GM21381 (cell line): ENCODE measurements at regions not wholly inside any gene's neighbourhood (a gene's known extent, or its start where the extent isn't known, plus 50 kb on each side); places are given as distances from the start of the nearest gene placed in this dataset.
"Not testable (repeated sequence)": the region's sequence is repeated elsewhere in the genome, so short reads cannot be mapped to it uniquely, and the experiment has no call there.

Experiments
- ATAC-seq: cut with Tn5 transposase; IDR thresholded peaks from one replicate; pipeline ENCODE4 v1.9.1; 2021; ENCODE audit warnings: mild to moderate bottlenecking, moderate library complexity; ENCODE audit not compliant: unreplicated experiment

DNA sequence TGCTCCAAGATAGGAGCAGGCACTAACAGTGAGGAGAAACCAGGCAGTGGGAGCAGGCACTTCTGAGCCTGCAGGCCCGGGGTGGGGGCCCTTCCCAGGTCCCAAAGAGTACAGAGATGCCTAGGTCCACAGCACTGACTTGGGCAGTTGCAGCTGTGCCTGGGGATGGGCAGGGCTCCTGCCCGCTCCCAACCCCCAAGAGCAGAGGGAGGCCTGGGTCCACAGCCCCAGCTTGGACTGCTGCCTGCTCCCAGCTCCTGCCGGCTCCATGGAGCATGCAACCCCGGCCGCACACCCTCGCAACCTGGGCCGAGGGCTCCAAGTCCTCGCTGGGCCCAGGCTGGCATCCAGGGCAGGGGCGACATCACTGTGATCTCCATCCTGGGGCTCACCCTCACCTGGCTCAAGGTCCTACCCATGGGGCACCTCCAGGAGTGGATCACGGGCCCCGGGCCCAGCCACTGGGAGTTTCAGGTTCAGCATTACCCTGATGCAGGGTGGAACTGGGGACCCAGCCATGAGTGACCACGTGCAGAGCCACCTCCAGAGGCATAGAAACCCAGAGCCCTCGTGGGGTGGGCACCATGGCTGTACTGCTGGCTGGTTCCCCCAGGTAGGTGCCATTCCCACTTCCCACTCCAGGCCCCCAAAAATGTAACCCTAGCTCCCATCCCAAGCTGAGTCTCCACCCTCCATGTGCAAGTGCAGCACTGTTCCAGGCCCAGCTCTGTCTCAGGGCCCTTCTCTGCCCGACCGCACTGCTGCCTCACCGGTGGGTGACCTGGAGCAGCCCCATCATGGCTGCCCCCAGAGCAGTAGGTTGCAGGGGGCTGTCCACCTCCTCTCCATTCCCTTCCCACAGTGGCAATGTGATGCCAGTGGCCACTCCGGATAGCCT lies 325.6 kb downstream of the NR4A2 start:
- ATAC-seq = no peak

DNA sequence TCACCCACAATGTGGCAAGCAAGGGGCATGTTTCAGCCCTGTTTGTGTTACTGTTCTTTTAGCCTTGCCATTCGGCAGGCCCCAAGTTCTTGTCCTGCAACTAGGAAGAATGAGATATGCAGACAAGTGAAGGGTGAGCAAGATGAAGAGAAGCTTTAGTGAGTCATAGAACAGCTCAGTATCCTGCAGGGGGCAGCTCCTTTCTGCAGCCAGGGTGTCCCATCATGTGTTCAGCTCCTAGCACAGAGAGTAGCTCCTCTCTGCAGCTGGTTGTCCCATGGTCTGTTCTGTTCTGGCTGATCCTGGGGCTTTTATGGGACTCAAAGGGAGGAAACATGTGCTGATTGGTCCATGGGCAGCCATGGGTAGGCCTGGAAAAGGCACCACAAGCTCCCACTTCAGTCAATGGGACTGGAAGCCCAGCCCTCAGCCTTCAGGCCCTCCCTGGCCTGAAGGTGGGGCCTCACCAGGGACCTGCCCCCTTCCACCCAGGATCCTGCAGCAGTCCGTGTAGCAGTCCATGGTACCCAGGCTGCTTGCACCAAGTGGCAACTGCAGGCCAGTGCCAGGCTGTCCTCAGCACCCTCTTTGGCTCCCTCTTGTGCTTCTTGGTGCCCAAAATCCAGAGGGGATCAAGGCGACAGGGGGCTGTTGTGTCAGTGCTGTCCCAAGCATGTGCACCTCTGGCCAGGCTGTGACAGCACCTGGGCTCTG lies 326.4 kb downstream of the NR4A2 start:
- no peak for ATAC-seq

DNA sequence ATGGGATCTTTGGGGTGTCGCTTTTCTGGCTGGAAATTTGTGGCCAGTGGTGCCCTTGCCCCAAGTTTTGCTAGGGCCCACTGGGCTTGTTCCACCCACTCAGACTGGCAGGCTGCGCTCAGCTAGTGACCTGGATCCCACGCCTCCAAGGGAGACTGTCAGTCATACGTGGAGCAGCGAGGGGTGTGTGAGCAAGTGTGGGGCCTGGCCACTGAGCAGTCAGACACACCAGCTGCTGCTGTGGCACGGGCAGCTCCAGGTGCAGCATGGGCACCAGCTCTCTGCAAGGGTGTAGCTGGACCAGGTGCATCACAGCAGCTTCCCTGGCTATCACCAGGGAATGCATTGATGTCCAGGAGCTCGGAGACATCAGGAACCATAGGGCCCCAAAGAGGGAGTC lies 327.0 kb downstream of the NR4A2 start:
- no peak for ATAC-seq

DNA sequence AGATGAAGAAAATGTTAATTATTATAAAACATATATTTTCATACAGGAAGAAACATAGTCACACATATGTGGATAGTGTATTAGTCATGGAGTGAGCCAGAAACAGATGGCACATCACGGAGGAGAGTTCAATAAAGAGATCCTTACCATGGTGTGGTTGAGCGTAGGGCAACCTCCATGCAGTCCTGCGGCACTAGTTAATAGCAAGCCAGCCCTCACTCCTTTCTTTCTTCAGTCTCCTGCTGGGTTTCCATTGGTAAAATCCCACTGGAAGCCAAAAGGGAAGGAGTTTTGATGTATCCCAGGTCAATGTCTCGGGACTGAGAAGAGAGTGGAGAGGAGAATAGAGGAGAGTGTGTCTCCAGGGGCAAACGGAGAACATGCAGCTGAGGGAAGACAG lies 328.1 kb downstream of the NR4A2 start:
- ATAC-seq = no peak

DNA sequence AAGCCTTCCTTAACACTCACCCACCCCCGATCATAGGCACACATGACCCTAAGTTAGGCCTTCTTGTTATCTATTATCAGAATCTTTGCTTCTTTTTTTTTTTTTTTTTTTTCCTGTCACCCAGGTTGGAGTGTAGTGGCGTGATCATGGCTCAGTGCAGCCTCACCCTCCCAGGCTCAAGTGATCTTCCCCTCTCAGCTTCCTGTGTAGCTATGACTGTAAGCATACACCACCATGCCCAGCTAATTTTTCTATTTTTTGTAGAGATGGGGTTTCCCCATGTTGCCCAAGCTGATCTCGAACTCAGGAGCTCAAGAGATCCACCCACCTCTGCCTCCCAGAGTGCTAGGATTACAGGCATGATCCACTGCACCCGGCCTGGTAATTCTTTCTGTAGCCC lies 328.7 kb downstream of the NR4A2 start:
- ATAC-seq = no peak

DNA sequence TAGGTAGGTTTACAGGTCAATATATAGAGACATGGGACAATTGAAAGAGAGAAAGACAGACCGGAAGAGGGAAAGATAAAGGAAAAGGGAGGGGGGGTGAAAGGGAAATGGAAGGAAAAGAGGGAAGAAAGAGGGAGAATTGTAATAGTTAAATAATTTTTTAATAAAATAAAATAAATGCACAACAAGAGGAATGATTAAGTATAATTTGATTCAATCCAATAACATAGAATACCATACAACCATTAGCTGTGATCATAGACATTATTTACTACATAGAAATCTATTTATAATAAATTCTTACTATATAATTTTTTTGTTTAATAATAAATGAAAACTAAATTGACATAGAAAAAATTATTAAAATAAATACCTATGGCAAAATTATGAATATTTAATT lies 330.7 kb downstream of the NR4A2 start:
- no peak for ATAC-seq

DNA sequence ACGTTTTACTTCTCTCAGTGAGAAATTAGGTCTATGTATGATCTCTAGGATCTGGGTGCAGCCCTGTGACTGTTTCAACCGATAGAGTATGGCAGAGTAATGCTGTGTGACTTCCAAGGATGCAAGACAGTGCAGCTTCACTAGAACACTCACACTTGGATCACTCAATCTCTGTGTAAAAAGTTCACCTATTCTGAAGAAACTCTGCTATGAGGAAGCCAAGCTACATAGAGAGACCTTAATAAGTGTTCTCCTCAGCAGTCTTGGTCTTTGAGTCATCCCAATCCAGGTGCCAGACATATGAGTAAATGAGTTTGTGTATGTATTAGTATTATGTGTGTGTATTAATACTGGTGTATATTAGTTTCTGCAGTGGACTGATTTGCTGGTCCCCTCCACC lies 335.0 kb downstream of the NR4A2 start:
- ATAC-seq = no peak

DNA sequence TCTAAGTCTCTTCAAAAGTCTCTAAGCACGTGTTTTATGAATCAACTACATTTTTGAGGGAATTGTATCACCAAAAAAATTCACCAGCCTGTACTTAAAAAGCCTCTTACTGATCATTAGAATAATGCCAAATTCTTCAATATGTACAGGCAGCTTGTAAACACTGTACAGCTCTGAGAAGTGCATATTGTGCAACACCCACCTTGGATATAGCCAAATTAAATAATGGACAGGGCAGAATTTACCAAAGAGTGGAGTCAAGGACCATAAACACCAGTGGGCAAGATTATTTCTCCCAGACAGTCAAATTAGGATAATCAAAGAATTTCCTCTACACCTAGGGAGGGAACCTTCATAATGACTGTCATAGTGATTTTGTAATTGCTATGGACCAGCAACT lies 338.2 kb downstream of the NR4A2 start:
- ATAC-seq = no peak

DNA sequence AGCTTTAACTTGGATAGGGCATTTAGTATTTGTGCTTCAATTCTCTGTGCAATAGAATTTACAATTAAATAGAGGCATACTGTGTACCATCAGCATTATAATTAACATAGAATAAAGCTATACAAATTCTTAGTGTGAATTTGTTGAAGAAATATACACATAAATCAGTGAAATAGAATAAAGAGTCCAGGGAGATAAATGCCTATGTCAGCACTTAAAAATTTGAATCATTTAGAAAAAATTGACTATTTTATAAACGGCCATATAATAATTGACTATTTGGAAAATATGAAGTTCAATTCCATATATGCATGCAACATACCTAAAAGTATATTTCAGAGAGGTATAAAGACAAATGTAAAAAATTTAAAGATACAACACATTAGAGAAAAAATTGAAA lies 348.7 kb downstream of the NR4A2 start:
- ATAC-seq = no peak

DNA sequence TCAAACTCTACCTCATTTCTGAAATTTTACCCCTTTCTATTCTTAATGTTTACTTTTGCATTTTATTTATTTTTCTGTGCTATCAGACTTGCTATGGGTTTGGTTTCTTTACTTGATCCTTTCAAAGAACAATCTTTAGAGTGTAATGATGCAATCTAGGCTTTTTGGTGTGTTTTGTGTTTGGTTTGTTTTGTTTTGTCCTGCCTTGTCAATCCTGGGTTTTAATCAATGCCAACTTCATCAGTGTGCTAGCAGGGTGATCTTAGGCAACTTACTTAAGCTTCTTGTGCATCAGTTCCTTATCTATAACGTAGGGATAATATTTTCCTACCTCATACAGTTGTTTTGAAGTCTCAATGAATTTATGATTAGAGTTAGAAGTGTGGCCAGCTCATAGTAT lies 350.4 kb downstream of the NR4A2 start:
- ATAC-seq = no peak

DNA sequence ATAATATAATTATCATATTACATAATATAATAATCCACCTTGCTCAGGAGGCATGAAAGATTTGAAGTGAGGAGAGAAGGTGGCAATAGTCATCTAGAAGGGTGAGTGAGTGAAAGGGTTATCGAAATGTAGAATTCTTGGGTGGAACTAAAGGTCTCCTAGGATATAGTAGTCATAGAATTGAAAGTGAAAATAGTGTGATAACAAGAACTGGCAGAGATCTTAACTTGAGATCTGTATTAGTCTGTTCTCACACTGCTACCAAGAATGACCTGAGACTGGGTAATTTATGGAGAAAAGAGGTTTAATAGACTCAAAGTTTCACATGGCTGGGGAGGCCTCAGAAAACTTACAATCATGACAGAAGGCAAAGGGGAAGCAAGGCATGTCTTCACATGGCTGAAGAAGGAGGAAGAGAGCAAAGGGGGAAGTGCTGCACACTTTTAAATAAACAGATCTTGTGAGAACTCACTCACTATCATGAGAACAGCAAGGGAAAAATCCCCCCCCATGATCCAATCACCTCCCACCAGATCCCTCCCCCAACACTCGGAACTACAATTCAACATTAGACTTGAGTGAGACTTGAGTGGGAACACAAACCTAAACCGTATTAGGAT lies 351.5 kb downstream of the NR4A2 start:
- ATAC-seq = peak; percentile 62

DNA sequence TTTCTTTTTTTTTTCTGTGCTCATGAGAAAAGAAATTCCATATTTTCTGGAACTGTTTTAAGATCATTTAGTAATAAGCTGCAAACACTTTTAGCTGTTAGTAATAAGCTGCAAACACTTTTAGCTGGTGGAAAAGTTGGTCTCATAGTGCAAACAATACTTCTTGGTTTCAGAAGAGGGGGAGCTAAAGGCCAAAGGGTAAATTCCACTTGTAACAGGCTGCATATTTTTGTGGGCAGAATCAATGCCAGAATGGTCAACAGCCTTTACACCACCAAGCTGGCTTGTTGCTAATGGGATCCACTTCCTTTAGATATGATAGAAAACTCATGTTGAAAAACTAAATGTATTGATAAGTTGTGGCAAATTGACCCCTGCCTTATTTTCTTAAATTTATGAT lies 356.8 kb downstream of the NR4A2 start:
- no peak for ATAC-seq

DNA sequence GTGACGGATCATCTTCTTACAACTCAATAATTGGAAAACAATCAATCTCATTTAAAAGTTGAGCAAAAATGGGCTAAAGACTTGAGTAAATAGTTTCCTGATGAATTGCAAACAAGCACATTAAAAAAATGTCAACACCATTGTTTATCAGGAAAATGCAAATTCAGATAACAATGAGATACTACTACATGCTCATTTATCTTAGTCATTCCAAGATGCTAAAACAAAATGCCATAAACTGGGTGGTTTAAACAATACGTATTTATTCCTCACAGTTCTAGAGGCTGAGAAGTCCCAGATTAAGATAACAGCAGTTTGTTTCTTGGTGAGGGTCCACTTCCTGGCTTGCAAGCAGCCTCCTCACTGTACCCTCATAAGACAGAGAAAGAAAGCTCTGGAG lies 359.6 kb downstream of the NR4A2 start:
- no peak for ATAC-seq

DNA sequence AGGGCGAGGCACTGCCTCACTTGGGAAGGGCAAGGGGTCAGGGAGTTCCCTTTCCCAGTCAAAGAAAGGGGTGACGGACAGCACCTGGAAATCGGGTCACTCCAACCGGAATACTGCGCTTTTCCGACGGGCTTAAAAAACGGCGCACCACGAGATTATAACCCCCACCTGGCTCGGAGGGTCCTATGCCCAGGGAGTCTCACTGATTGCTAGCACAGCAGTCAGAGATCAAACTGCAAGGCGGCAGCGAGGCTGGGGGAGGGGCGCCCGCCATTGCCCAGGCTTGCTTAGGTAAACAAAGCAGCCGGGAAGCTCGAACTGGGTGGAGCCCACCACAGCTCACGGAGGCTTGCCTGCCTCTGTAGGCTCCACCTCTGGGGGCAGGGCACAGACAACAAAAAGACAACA lies 366.5 kb downstream of the NR4A2 start:
- ATAC-seq = not testable (repeated sequence)

DNA sequence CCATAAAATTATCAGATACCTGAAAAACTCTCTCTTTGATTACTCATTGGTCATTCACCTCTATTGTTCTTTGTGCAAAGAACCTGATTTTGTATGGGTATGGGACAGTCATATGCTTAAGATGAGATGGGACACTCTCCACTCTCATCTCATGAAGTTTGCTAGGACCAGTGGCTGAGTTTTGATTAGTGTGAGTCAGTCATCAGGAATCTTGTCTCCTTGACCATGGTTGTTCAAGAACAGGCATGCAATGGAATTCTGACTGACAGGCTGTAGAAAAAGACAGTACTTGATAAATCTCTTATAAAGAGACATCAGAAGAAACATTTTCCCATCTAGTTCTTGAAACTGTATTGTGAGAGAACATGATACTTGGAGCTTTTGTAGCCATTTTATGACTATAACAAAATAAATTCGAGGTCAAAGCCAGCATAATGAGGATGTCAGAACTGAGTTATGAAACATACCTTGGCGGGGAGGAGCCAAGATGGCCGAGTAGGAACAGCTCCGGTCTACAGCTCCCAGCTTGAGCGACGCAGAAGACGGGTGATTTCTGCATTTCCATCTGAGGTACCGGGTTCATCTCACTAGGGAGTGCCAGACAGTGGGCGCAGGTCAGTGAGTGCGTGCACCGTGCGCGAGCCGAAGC lies 367.0 kb downstream of the NR4A2 start:
- ATAC-seq = no peak

DNA sequence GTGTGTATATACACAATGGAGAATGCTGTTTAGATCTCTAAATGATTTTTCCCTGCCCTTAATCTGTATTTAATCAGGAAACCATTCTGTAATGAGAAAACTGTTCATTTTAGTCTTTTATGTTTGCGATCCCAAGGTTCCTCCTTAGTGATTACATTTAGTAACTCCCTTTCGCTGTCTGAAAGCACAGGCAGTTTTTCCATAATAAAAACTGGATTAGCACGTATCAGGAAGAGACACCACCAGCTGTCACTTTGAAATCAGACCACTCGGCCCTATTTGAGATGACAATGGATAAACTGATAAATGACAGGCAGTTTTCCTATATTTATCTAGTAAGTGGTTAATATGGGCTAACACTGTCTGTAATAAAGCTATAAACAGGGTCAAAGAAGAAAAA lies 370.9 kb downstream of the NR4A2 start:
- ATAC-seq = no peak

DNA sequence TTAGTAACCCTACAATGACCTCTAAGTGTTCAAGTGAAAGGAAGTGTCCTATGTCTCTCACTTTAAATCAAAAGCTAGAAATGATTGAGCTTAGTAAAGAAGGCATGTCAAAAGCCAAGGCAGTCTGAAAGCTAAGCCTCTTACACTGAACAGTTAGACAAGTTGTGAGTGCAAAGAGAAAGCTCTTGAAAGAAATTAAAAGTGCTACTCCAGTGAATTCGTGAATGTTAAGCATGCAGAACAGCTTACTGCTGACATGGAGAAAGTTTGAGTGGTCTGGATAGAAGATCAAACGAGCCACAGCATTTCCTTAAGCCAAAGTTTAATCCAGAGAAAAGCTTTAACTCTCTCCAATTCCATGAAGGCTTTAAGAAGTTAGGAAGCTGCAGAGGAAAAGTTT lies 373.7 kb downstream of the NR4A2 start:
- no peak for ATAC-seq

DNA sequence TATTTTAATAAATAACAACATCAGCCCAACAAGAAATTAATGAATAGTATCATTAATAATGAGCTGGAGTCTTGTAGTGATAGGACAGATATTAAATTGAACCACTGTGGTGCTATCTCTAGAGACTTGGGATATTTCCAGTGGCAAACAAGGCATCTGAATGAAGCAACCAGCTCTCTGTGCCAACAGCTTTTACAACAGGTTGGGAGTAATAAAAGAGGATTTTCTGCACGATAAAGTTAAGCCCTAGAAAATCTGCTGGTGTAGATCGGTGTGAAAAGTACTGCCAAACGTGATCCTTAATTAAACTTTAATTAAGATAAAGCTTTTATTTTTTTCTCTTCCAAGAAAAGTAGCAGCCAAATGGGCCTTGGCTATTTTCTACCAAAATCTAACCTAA lies 385.5 kb downstream of the NR4A2 start:
- no peak for ATAC-seq

DNA sequence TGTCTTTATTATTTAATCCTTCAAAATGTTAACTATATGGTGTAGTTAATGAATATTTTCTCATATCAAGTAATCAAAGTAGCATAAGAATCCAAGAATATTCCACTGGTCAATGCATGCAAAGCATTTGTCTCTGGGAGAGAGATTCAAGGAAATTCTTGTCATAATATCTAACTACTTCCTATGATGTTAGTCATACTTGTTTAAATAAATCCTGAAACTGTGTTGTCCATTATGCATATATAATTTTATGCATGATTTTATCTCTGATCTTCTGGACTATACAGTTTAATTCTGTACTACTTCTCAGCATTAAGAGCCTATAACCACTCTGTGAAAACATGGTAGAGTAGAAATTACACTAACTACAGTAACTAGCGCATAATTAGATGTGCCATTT lies 388.3 kb downstream of the NR4A2 start:
- ATAC-seq = no peak

DNA sequence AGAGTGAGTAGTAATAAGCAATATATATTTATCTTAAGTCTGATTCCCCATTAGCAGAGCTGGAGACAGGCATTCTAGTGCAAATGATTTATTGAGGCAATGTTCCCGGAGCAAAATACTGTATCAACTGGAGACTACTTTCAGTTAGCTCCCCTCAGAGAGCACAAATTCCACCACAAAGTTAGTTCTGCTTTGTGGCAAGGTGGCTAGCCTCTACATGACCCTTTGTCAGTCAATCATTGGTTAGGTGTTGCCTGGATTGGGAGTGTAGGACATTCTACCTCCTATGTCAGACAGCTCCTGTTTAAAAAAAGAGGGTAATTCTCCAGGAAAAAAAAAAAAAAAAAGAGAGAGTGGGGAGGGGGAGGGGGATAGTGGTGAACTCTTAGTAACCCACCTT lies 402.2 kb downstream of the NR4A2 start:
- ATAC-seq = no peak

DNA sequence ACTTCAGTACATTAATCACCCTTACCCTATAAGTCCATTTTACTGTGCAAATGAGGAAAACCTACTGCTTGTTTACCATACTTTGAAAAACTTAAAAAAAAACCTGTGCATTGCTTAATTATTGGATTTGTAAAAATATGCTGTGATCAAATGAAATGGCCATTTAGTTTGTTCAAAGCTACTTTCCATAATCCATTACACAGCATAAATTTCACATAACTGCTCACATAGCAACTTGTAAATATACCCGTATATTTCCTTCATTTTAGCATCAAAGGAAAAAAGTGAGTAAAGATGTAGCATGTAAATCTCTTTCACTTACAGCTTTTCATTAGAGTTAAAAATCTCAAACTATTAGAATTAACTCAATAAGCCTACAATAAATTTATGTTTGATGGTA lies 415.1 kb downstream of the NR4A2 start:
- no peak for ATAC-seq
